HUES64 (cell line): ENCODE measurements at regions not wholly inside any gene's neighbourhood (a gene's known extent, or its start where the extent isn't known, plus 50 kb on each side); places are given as distances from the start of the nearest gene placed in this dataset.

Source experiments
- H3K27ac ChIP-seq: 2 replicates; pipeline ENCODE4 v1.7.0; 2013; ENCODE audit warnings: low read depth, low read length, inconsistent platforms
- H3K27me3 ChIP-seq: 2 replicates; pipeline ENCODE4 v1.6.1; 2013; ENCODE audit warnings: mild to moderate bottlenecking, low read length; ENCODE audit not compliant: insufficient read depth
- H3K36me3 ChIP-seq: 2 replicates; pipeline ENCODE4 v1.6.1; 2013; ENCODE audit warnings: mild to moderate bottlenecking, low read length; ENCODE audit not compliant: insufficient read depth
- H3K4me1 ChIP-seq: 2 replicates; pipeline ENCODE4 v1.6.1; 2013; ENCODE audit warnings: mild to moderate bottlenecking, low read length, moderate library complexity; ENCODE audit not compliant: insufficient read depth
- H3K4me3 ChIP-seq: 2 replicates; pipeline ENCODE4 v1.5.1; 2013; ENCODE audit warnings: mild to moderate bottlenecking, low read length, moderate library complexity
- H3K9ac ChIP-seq: 2 replicates; pipeline ENCODE4 v1.6.1; 2013; ENCODE audit warnings: mild to moderate bottlenecking, low read depth, low read length
- H3K9me3 ChIP-seq: 2 replicates; pipeline ENCODE4 v1.6.1; 2013; ENCODE audit warnings: low read depth, low read length; ENCODE audit not compliant: insufficient read depth
- WGBS: fragments of 150-250, 120-280 bp; methylation state at CpG from one replicate; pipeline ENCODE4 v1.1.7; 2013; ENCODE audit warnings: missing lambda C conversion rate; 5-methylcytosine and 5-hydroxymethylcytosine counted together

DNA sequence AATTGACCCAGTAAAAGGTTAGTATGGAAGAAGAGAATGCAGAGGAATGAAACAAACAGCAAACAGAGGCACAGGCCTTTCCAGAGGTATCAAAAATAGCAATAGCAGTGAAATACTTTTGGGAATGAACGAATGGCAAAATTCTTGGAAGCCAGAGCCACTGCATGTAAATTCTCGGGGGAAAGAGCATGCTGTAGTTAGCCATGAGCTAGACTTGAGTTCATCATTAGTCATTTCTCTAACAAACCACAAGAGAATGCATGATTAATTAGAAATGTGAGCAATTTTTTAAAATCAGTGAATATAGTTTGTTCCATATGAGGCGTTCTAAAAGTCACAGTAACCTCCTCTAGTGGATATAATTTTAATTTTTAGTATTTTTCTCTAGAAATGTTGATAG, 170.3 kb upstream of the PRR16 start:
- H3K4me1 ChIP-seq, result no peaks in the 10 kb centered on the region
- WGBS, result 97% methylated on average over 3 of the region's 3 CpGs
- no peaks in the 10 kb centered on the region for H3K9me3 ChIP-seq
- H3K9ac ChIP-seq, result no peak overlapping the region
- H3K36me3 ChIP-seq, result no peaks in the 10 kb centered on the region
- no peak overlapping the region for H3K27ac ChIP-seq
- H3K4me3 ChIP-seq, result no peak overlapping the region
- H3K27me3 ChIP-seq, result no peaks in the 10 kb centered on the region

DNA sequence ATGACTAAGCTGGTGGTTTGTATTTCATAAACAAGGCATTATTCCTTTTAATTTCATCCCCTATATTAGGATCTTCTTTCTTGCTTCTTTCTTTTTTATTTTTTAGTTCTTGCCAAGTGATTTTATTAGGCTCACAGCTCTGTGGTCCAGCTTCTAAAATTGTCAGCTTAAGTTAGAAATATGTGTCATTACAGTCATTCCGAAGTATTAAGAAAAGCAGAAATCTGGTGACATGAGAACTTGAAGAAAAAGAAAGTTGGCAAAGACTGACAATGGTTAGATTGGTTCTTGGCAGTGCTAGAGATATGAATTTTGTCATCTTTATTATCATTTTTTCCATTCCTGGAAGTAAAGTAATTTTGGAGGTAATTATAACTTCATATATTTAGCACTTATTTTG, 166.5 kb upstream of the PRR16 start:
- H3K27ac ChIP-seq, result no peak overlapping the region
- H3K36me3 ChIP-seq, result no peaks in the 10 kb centered on the region
- WGBS, result 100% methylated on average over 1 of the region's 1 CpG
- no peaks in the 10 kb centered on the region for H3K4me1 ChIP-seq
- no peak overlapping the region for H3K4me3 ChIP-seq
- no peaks in the 10 kb centered on the region for H3K27me3 ChIP-seq
- H3K9me3 ChIP-seq, result no peaks in the 10 kb centered on the region
- H3K9ac ChIP-seq, result no peak overlapping the region

DNA sequence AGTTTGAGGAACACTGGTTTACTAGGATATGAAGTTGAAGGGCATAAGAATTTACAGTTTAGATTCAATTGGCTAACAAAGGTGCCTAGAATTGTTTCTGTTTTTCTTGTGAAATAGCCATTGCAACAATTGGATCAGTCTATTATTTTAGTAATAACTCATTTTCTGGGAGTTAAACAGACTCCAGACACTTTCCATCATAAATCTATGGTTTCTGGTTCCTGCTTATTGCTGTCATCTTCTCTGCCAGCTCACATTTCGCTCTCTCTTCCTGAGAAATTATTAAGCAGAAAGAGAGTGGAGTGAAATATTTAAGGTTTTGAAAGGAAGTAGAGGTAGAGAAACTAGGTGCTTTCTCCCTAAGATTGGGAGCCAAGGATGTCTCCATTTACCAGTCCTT, 165.1 kb upstream of the PRR16 start:
- Histone ChIP-seq H3K4me3 (no peak overlapping the region), H3K4me1 (no peaks in the 10 kb centered on the region), H3K36me3 (no peaks in the 10 kb centered on the region), H3K9me3 (no peaks in the 10 kb centered on the region), H3K27me3 (no peaks in the 10 kb centered on the region), H3K9ac (no peak overlapping the region), H3K27ac (no peak overlapping the region)
- 100% methylated on average over 1 of the region's 1 CpG for WGBS

DNA sequence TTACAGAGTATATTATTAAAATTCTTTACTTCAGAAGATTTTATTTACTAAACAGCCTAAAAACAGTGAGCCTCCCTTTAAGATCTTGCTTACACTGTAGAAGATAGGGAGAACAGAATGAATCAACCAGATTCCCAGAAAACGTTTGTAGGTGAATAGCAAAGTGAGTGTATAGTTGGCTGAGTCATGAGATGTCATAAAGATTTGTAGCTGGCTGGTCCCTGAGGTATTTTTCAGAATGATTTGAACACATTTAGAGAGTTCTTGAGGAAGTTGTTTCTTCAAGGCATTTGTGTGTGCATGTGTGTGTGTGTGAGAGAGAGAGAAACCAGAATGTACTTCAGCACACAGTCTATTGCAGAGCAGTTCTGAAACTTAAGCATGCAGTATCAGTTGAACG, 159.4 kb upstream of the PRR16 start:
- H3K36me3 ChIP-seq, result no peaks in the 10 kb centered on the region
- WGBS, result 70% methylated on average over 2 of the region's 2 CpGs
- H3K27ac ChIP-seq, result no peak overlapping the region
- no peaks in the 10 kb centered on the region for H3K9me3 ChIP-seq
- no peaks in the 10 kb centered on the region for H3K27me3 ChIP-seq
- no peaks in the 10 kb centered on the region for H3K4me1 ChIP-seq
- H3K4me3 ChIP-seq, result no peak overlapping the region
- no peak overlapping the region for H3K9ac ChIP-seq

DNA sequence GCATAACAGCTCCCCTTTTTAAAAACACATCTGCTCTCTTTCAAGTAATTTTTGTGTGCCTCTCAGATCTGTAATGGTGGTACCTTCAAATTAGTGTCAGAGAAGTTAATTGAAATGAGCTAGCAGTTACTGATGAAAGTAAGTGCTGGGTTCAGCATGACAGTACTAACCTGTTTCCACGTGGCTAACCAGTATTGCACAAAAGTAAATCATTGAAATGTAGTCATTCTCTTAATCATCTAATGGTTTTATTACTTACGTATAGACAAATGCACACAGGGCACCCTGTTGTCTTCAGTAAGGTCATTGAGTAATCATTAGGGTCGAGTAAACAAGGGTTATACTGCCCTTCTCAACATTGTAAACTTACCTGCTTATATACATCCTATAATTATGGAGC, 157.8 kb upstream of the PRR16 start:
- Histone ChIP-seq H3K4me3 (no peak overlapping the region), H3K9ac (no peak overlapping the region), H3K27me3 (no peaks in the 10 kb centered on the region), H3K4me1 (no peaks in the 10 kb centered on the region), H3K9me3 (no peaks in the 10 kb centered on the region), H3K27ac (no peak overlapping the region), H3K36me3 (no peaks in the 10 kb centered on the region)
- 85% methylated on average over 2 of the region's 3 CpGs for WGBS

DNA sequence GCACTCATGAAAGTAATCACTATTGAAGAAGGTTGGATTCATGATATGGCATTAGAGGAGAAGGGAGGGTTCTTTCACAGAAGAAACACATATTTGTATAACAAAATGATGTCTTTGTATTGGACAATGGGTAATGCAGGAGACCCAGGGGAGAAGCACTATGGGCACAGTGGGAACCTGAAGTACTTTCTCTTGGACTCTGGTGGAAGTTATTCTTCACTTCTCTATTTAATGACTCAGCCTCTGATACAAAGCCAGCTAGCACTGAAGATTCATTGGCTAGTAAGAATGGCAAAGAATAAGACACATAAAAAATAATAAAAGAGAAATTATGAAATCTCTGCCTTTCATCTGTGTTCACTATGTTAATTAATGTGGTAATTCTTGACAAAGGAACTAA, 149.9 kb upstream of the PRR16 start:
- 0 out of 2 replicates have a peak, but pooled peaks cover 3% of the 10 kb centered on the region for H3K4me1 ChIP-seq
- no peak overlapping the region for H3K4me3 ChIP-seq
- H3K27me3 ChIP-seq, result no peaks in the 10 kb centered on the region
- peaks cover 4% of the 10 kb centered on the region; the same call in 1 of the 2 replicates for H3K9me3 ChIP-seq
- H3K9ac ChIP-seq, result no peak overlapping the region
- no peaks in the 10 kb centered on the region for H3K36me3 ChIP-seq
- no peak overlapping the region for H3K27ac ChIP-seq

DNA sequence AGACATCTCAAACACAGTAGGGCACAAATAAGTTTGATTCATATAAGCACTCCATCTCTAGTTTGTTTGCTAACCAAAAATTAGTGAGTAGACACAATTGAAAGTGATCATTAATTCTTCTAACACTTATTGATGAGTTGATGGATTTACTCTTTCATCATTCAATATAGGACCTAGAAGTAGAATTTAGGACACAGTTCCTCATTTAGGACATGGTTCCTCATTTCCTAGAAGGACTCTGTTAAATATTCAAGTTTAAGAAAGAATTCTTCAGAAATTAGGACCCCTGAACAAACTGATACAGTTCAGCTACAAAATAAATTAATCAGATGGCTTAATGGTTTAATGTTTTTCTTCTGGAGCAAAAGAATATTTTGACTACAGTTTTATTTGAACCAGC, 143.5 kb upstream of the PRR16 start:
- Histone ChIP-seq H3K4me3 (no peak overlapping the region), H3K9me3 (peaks cover 4% of the 10 kb centered on the region; the same call in 1 of the 2 replicates), H3K27ac (no peak overlapping the region), H3K27me3 (no peaks in the 10 kb centered on the region), H3K36me3 (no peaks in the 10 kb centered on the region), H3K9ac (no peak overlapping the region), H3K4me1 (no peaks in the 10 kb centered on the region)

DNA sequence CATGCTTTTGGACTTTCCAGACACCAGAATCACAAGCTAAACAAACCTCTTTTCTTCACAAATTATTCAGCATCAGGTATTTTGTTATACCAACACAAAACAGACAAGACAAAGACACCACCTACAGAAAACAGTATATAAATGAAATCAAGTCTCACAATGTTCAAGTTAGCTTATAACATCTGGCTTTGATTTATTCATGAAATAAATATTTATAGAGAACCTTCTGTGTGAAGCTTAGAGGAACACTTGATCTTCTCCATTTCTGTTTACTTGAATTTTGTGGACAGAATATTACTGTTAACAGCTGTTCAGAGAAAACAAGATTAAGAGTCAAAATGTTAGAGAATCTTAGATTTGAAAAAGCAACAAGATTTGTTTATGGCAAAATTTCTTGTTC, 137.4 kb upstream of the PRR16 start:
- Histone ChIP-seq H3K27me3 (no peaks in the 10 kb centered on the region), H3K9me3 (peaks cover 8% of the 10 kb centered on the region; the same call in 1 of the 2 replicates), H3K4me1 (no peaks in the 10 kb centered on the region), H3K9ac (no peak overlapping the region), H3K27ac (no peak overlapping the region), H3K36me3 (no peaks in the 10 kb centered on the region), H3K4me3 (no peak overlapping the region)

DNA sequence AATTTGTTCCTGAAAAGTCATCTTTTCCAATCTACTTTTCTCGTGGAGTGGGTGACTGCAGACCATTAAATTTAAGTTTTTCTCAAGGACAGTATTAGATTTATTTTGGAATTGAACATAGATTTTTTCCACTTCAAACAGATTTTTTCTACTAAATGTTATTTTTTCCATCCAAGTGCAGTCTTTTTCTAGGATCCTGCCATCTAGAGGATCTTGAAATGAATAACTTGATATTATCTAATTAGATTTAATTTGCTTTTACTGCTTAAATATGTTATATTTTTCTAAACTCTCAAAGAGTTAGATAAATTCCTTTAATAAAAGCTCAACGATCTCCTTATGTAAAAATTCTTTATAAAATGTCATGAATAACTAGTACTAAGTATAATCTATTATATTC, 136.9 kb upstream of the PRR16 start:
- no CpG with 5 or more reads among the region's 2 CpGs for WGBS
- no peak overlapping the region for H3K9ac ChIP-seq
- H3K4me3 ChIP-seq, result no peak overlapping the region
- H3K9me3 ChIP-seq, result peaks cover 8% of the 10 kb centered on the region; the same call in 1 of the 2 replicates
- no peaks in the 10 kb centered on the region for H3K4me1 ChIP-seq
- no peak overlapping the region for H3K27ac ChIP-seq
- H3K36me3 ChIP-seq, result no peaks in the 10 kb centered on the region
- no peaks in the 10 kb centered on the region for H3K27me3 ChIP-seq

DNA sequence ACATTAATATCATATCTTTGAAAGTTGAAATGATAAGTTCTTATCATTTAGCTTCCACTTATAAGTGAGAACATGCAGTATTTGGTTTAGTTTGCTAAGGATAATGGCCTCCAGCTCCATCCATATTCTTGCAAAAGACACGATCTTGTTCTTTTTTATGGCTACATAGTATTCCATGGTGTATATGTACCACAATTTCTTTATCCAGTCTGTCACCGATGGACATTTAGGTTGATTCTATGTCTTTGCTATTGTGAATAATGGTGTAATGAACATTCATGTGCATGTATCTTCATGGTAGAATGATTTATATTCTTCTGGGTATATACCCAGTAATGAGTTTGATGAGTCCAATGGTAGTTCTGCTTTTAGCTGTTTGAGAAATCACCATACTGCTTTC, 135.0 kb upstream of the PRR16 start:
- peaks cover 8% of the 10 kb centered on the region; the same call in 1 of the 2 replicates for H3K9me3 ChIP-seq

DNA sequence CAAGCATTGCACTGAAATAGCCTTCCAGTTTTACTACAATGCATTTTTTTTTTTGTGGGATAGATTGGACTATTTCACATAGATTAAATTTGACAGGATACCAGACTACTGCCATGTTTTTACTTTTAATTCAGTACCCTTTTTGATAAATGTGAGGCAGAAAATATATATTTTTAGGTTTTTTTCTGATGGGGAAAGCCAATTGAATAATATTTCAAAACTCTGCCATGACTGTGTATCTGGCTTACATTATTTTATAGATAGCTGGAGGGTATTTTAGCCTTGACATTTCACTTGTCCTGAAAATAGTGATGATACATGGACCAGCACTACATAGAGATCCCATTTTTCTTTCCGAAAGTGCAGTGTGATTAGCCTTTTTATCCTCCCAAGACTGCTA, 133.5 kb upstream of the PRR16 start:
- Histone ChIP-seq H3K36me3 (no peaks in the 10 kb centered on the region), H3K4me1 (no peaks in the 10 kb centered on the region), H3K4me3 (no peak overlapping the region), H3K9me3 (peaks cover 8% of the 10 kb centered on the region; the same call in 1 of the 2 replicates), H3K9ac (no peak overlapping the region), H3K27me3 (no peaks in the 10 kb centered on the region), H3K27ac (no peak overlapping the region)
- 100% methylated on average over 1 of the region's 1 CpG for WGBS

More for the DNA sequence above, 135.0 kb upstream of the PRR16 start:
- 97% methylated on average over 2 of the region's 2 CpGs for WGBS
- Histone ChIP-seq H3K4me3 (no peak overlapping the region), H3K27ac (no peak overlapping the region), H3K4me1 (no peaks in the 10 kb centered on the region), H3K36me3 (no peaks in the 10 kb centered on the region), H3K9ac (no peak overlapping the region), H3K27me3 (no peaks in the 10 kb centered on the region)

DNA sequence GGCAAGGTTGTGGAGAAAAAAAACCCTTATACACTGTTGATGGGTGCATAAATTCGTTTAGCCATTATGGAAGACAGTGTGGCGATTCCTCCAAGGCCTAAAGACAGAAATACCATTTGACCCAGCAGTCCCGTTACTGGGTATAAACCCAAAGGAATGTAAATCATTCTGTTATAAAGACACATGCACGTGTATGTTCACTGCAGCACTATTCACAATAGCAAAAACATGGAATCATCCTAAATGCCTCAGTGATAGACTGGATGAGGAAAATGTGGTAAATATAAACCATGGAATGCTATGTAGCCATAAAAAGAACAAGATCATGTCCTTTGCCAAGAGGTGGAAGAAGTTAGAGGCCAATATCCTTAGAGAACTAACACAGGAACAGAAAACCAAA, 119.9 kb upstream of the PRR16 start:
- Histone ChIP-seq H3K27ac (no peak overlapping the region), H3K4me3 (no peak overlapping the region), H3K36me3 (no peaks in the 10 kb centered on the region), H3K27me3 (no peaks in the 10 kb centered on the region), H3K9ac (no peak overlapping the region), H3K4me1 (no peaks in the 10 kb centered on the region), H3K9me3 (no peaks in the 10 kb centered on the region)
- 92% methylated on average over 4 of the region's 4 CpGs for WGBS
